ENCODE measurements at regions not wholly inside any gene's neighbourhood (a gene's known extent, or its start where the extent isn't known, plus 50 kb on each side); places are given as distances from the start of the nearest gene placed in this dataset.

DNA sequence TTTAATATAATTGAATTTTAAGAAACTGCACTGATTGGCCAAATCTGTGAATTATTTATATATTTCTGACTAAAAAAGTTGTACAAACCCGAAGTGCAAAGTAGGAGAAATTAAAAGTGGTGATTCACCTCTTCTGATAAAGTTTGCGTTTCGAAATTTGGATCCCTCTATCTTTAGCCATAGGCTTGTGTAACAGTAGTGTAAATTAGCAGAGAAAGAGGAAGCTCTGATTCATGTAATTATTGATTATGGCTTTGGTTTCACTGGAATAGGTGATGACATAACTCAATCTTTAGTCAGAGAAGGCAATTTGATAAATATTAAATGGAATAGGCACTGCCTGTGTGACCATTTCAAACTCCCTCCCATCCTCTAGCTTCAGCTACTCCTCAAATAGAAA lies 717.8 kb upstream of the PCDH7 start:
- Histone ChIP-seq H3K27ac (no peak overlapping the region), H3K27me3 (no peaks in the 10 kb centered on the region), H3K9me3 (no peaks in the 10 kb centered on the region), H3K4me1 (no peaks in the 10 kb centered on the region), H3K4me3 (no peak overlapping the region), H3K36me3 (replicated peaks in 1 of 2; ENCODE audit: insufficient read depth in 1 of 2, low read depth in 2 of 2) (no peaks in the 10 kb centered on the region)
- DNase-seq (no peak), ATAC-seq (no peak)
- TF ChIP-seq, protein P1, sequence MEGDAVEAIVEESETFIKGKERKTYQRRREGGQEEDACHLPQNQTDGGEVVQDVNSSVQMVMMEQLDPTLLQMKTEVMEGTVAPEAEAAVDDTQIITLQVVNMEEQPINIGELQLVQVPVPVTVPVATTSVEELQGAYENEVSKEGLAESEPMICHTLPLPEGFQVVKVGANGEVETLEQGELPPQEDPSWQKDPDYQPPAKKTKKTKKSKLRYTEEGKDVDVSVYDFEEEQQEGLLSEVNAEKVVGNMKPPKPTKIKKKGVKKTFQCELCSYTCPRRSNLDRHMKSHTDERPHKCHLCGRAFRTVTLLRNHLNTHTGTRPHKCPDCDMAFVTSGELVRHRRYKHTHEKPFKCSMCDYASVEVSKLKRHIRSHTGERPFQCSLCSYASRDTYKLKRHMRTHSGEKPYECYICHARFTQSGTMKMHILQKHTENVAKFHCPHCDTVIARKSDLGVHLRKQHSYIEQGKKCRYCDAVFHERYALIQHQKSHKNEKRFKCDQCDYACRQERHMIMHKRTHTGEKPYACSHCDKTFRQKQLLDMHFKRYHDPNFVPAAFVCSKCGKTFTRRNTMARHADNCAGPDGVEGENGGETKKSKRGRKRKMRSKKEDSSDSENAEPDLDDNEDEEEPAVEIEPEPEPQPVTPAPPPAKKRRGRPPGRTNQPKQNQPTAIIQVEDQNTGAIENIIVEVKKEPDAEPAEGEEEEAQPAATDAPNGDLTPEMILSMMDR (IDR thresholded peaks at IDR 0.05) = no peak
- no peak for TF ChIP-seq POLR2A (IDR thresholded peaks at IDR 0.05)
- 51 to 55% methylated on average over 3 of the region's 3 CpGs for WGBS, 2 donors
- intact Hi-C loops (cut with DNase I) = no loop called here

DNA sequence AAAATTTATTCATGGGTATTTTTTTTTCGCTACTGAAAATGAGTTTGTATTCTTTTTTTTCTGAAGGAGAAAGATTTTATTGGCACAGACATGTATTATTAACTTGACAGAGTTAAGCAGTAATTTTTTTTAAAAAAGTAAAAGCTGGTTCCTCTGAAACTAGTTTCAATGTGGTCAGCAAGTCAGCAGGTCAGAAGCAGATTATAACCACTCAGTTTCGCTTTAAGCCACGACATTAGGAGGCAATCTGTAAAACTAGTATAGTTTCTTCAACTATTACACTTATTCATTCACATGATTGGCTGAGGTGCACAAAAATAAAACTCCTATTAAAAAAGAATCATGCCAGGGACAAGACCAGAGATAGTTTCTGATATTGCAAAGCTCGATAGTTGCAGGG lies 714.2 kb upstream of the PCDH7 start:
- WGBS, 2 donors = 47 to 58% methylated on average over 4 of the region's 4 CpGs
- ATAC-seq = no peak

DNA sequence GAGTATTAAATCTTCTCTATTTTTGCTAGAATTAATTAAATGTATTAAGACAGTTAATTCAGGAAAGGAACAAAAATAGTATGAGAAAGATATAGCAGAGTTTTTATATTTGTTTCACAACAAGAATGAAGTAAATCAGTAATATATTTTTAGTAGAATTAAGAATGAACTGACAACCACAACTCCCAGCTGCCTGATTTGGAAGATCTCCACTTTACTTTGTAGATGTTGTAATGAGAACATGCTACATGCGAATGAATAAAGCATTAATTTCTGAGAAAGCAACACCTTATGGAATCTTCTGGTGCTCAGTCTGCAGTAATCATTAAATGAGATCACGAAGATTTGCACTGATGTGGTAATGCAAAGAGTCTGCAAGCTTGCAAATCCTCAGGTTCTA lies 695.6 kb upstream of the PCDH7 start:
- no peaks in the 10 kb centered on the region for H3K36me3 ChIP-seq (replicated peaks in 1 of 2; ENCODE audit: insufficient read depth in 1 of 2, low read depth in 2 of 2)
- WGBS, 2 donors = 55 to 60% methylated on average over 2 of the region's 2 CpGs
- TF ChIP-seq, protein P1 (IDR thresholded peaks at IDR 0.05) = no peak
- TF ChIP-seq POLR2A (IDR thresholded peaks at IDR 0.05) = no peak
- H3K9me3 ChIP-seq = no peaks in the 10 kb centered on the region
- DNase-seq (no peak), ATAC-seq (no peak)
- H3K4me1 ChIP-seq = no peaks in the 10 kb centered on the region
- intact Hi-C loops (cut with DNase I) = no loop called here
- H3K27ac ChIP-seq = no peak overlapping the region
- no peaks in the 10 kb centered on the region for H3K27me3 ChIP-seq
- H3K4me3 ChIP-seq = no peak overlapping the region

More for the DNA sequence above, 714.2 kb upstream of the PCDH7 start:
- no peak overlapping the region for H3K4me3 ChIP-seq
- H3K27ac ChIP-seq = no peak overlapping the region
- H3K36me3 ChIP-seq (replicated peaks in 1 of 2; ENCODE audit: insufficient read depth in 1 of 2, low read depth in 2 of 2) = no peaks in the 10 kb centered on the region
- no peak for TF ChIP-seq POLR2A (IDR thresholded peaks at IDR 0.05)
- TF ChIP-seq, protein P1 (IDR thresholded peaks at IDR 0.05) = no peak
- DNase-seq = no peak
- no peaks in the 10 kb centered on the region for H3K4me1 ChIP-seq
- no peaks in the 10 kb centered on the region for H3K27me3 ChIP-seq
- no peaks in the 10 kb centered on the region for H3K9me3 ChIP-seq
- intact Hi-C loops (cut with DNase I) = no loop called here

DNA sequence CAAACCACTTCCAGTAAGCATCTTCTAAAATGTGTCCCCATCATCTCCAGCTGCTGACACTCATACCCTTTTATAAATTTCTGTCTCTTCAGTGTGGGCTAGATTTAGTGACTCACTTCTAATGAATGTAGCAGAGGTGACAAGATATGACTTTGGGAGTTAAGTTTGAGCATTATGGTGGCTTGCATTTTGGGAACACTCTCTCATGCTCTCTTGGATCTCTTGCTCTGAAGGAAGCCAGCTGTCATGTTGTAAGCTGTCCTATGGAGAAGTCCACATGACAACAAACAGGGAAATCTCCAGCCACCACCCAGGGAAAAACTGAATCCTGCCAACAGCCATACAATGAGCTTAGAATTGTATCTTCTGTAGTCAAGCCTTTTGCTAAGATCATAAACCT lies 691.3 kb upstream of the PCDH7 start:
- no peaks in the 10 kb centered on the region for H3K36me3 ChIP-seq (replicated peaks in 1 of 2; ENCODE audit: insufficient read depth in 1 of 2, low read depth in 2 of 2)
- no peak overlapping the region for H3K4me3 ChIP-seq
- no peaks in the 10 kb centered on the region for H3K9me3 ChIP-seq
- TF ChIP-seq POLR2A (IDR thresholded peaks at IDR 0.05) = no peak
- TF ChIP-seq, protein P1 (IDR thresholded peaks at IDR 0.05) = no peak
- H3K27ac ChIP-seq = no peak overlapping the region
- no peaks in the 10 kb centered on the region for H3K4me1 ChIP-seq
- intact Hi-C loops (cut with DNase I) = no loop called here
- DNase-seq (no peak), ATAC-seq (no peak)
- no peaks in the 10 kb centered on the region for H3K27me3 ChIP-seq

DNA sequence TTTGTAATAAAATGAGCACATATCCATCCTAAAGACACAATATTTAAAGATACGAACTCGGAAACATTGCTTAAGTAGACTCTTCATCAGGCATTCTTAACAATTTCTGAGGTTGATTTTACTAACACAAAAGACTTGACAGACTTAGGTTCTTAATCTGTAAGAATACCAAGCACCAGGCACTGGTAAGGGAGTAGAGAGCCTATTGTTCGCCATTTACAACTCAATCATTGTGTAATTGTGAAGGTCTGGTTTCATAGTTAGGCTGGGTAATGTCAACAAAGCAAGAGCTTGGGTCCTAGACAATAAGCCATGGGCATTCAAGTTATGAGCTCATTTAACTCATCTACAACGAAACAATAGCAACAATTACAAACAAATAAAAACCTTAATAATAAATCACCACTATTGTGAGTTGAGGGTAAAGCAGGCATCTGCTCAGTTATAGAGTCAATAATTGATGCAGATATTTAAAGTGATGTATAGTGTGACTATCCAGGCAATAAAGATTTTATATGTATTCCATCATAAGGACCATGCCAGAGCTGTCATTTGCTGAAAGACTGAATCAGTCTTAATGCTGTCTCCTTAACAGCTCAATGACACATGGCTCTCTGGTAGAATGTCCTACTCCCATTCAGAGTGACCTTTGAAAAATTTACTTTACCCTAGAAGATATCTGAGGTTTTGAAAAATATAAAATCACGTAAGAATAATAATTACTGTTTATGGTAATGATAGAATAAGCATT lies 664.0 kb upstream of the PCDH7 start:
- no peak for DNase-seq
- no peak for TF ChIP-seq POLR2A (IDR thresholded peaks at IDR 0.05)
- TF ChIP-seq, protein P1 (IDR thresholded peaks at IDR 0.05) = no peak
- H3K9me3 ChIP-seq = no peaks in the 10 kb centered on the region
- no peaks in the 10 kb centered on the region for H3K27me3 ChIP-seq
- H3K27ac ChIP-seq = no peak overlapping the region
- H3K4me3 ChIP-seq = no peak overlapping the region
- no peak for ATAC-seq
- intact Hi-C loops (cut with DNase I) = no loop called here
- WGBS, 2 donors = 58% methylated on average over 5 of the region's 5 CpGs
- H3K36me3 ChIP-seq (replicated peaks in 1 of 2; ENCODE audit: insufficient read depth in 1 of 2, low read depth in 2 of 2) = no peaks in the 10 kb centered on the region
- no peaks in the 10 kb centered on the region for H3K4me1 ChIP-seq

Measured in body of pancreas (tissue), 4 donors.